GM12864 (cell line): ENCODE measurements at regions not wholly inside any gene's neighbourhood (a gene's known extent, or its start where the extent isn't known, plus 50 kb on each side); places are given as distances from the start of the nearest gene placed in this dataset.

Source experiments
- DNase-seq: peaks from one replicate; pipeline ENCODE4 v3.0.0-alpha.2; 2011; ENCODE audit warnings: low read depth
- H3K4me3 ChIP-seq: 2 replicates; pipeline ENCODE4 v1.5.1; 2011; ENCODE audit warnings: mild to moderate bottlenecking, low read depth, low read length, control low read depth
- CTCF ChIP-seq: IDR thresholded peaks from 2 replicates; pipeline ENCODE4 v1.5.1; 2011; ENCODE audit warnings: low read depth, mild to moderate bottlenecking, moderate library complexity, low read length, control low read depth, inconsistent platforms; ENCODE audit errors: missing control alignments

GRCh38 chr4:166153548-166153947, 280.5 kb downstream of the TLL1 start:
- no peak for TF ChIP-seq CTCF
- H3K4me3 ChIP-seq: no peak overlapping the region
- DNase-seq: no peak

- TF ChIP-seq CTCF: no peak
- H3K4me3 ChIP-seq: no peak overlapping the region
- no peak for DNase-seq
Measured at GRCh38 chr4:166162327-166162726, 289.3 kb downstream of the TLL1 start.

GRCh38 chr4:166165829-166166420, 292.9 kb downstream of the TLL1 start:
- DNase-seq: peak; percentile 42
- H3K4me3 ChIP-seq: no peak overlapping the region
- TF ChIP-seq CTCF: peak; percentile 65

- TF ChIP-seq CTCF: peak; percentile 33
- no peak for DNase-seq
- H3K4me3 ChIP-seq: no peak overlapping the region
Measured at GRCh38 chr4:166169111-166169510, 296.1 kb downstream of the TLL1 start.

- no peak overlapping the region for H3K4me3 ChIP-seq
- no peak for TF ChIP-seq CTCF
- no peak for DNase-seq
Measured at GRCh38 chr4:166172619-166173018, 299.6 kb downstream of the TLL1 start.

- DNase-seq: no peak
- no peak for TF ChIP-seq CTCF
- no peak overlapping the region for H3K4me3 ChIP-seq
Measured at GRCh38 chr4:166174717-166175490, 301.9 kb downstream of the TLL1 start.

GRCh38 chr4:166182145-166182544, 309.1 kb downstream of the TLL1 start:
- H3K4me3 ChIP-seq: no peak overlapping the region
- TF ChIP-seq CTCF: no peak
- no peak for DNase-seq
